Spleen (tissue), 11 donors: ENCODE measurements at regions not wholly inside any gene's neighbourhood (a gene's known extent, or its start where the extent isn't known, plus 50 kb on each side); places are given as distances from the start of the nearest gene placed in this dataset.

ENCODE experiments used
- DNase-seq: peaks from one replicate; pipeline ENCODE4 v3.0.0-alpha.2; 2020
- H3K27ac ChIP-seq, 8 donors: fragments of 200-600 bp; sonication (generic) in 7 of 8; 1 replicate in 4 of 8; 2 replicates in 4 of 8; pipeline versions ENCODE4 v1.5.0 to v1.8.0; 2016 to 2021; ENCODE audit warnings: inconsistent platforms in 4 of 8, mild to moderate bottlenecking in 4 of 8, moderate library complexity in 1 of 8
- H3K27me3 ChIP-seq, 7 donors: fragments of 200-600 bp; sonication (generic) in 6 of 7; replicated peaks in 1 of 7; 1 replicate in 4 of 7; 2 replicates in 3 of 7; pipeline versions ENCODE4 v1.5.0 to v1.8.0; 2016 to 2021; ENCODE audit warnings: inconsistent platforms in 3 of 7, mild to moderate bottlenecking in 1 of 7
- H3K36me3 ChIP-seq, 6 donors: fragments of 200-600 bp; sonication (generic) in 5 of 6; 1 replicate in 4 of 6; 2 replicates in 2 of 6; pipeline versions ENCODE4 v1.5.0 to v1.8.0; 2016 to 2021; ENCODE audit warnings: inconsistent platforms in 2 of 6
- H3K4me1 ChIP-seq, 6 donors: fragments of 200-600 bp; sonication (generic) in 5 of 6; 1 replicate in 3 of 6; 2 replicates in 3 of 6; pipeline versions ENCODE4 v1.5.0 to v1.8.0; 2016 to 2021; ENCODE audit warnings: inconsistent platforms in 3 of 6
- H3K4me3 ChIP-seq, 8 donors: fragments of 200-600 bp; sonication (generic) in 7 of 8; 1 replicate in 4 of 8; 2 replicates in 4 of 8; pipeline versions ENCODE4 v1.5.0 to v1.8.0; 2016 to 2021; ENCODE audit warnings: inconsistent platforms in 4 of 8, mild to moderate bottlenecking in 4 of 8, moderate library complexity in 2 of 8
- H3K9me3 ChIP-seq, 8 donors: fragments of 200-600 bp; sonication (generic) in 7 of 8; 1 replicate in 4 of 8; 2 replicates in 4 of 8; pipeline versions ENCODE4 v1.5.0 to v1.8.0; 2016 to 2021; ENCODE audit warnings: inconsistent platforms in 4 of 8
- CTCF ChIP-seq, 11 experiments: fragments of 200-600 bp in 7 of 11; fragments of 450-650 bp in 4 of 11; sonication (generic) in 4 of 11; IDR thresholded peaks in 8 of 11; conservative IDR thresholded peaks in 3 of 11; 1 replicate in 7 of 11; 2 replicates in 4 of 11; pipeline versions ENCODE4 v1.4.0 to v1.8.0; 2016 to 2021; ENCODE audit warnings: antibody characterized with exemption in 11 of 11, inconsistent platforms in 4 of 11, mild to moderate bottlenecking in 1 of 11
- POLR2A ChIP-seq, 3 donors: fragments of 450-650 bp; IDR thresholded peaks; one replicate each; pipeline ENCODE4 v1.5.1; 2017; ENCODE audit warnings: antibody characterized with exemption in 3 of 3, mild to moderate bottlenecking in 1 of 3
- POLR2AphosphoS5 ChIP-seq, 3 donors: sonication (generic); formaldehyde crosslinking; IDR thresholded peaks; one replicate each; pipeline ENCODE4 v1.5.1; 2017; ENCODE audit warnings: antibody characterized with exemption in 3 of 3
- WGBS, 5 donors: extraction: QIAGEN DNeasy Blood & Tissue Kit in 3 of 5; methylation state at CpG; one replicate each; pipeline versions ENCODE4 v1.1.5 to v1.1.7; 2013 to 2018; 5-methylcytosine and 5-hydroxymethylcytosine counted together
- intact Hi-C: fragments of 100-400 bp; cut with DNase I; formaldehyde crosslinking; loops from one replicate; pipeline ENCODE4 v1.15.0; 2023; ENCODE audit warnings: low total_unique reads
- donor health status: healthy with polysubstance abuse.
- donor health status: DM: no; HTN: no; CAD: no; lungs with moderate emphysema.
- donor health status: DM: no; HTN: no; CAD: no.
- donor health status: Bipolar disorder and iron deficiency.
- donor health status: healthy.
- donor health status: DM: no; HTN: no; CAD: no.
- donor health status: DM: yes; HTN: yes; CAD: no.

GRCh38 chr11:92837595-92837994 is 131.9 kb upstream of the MTNR1B start:
- Histone ChIP-seq H3K9me3 (no peaks in the 10 kb centered on the region), H3K4me1 (no peaks in the 10 kb centered on the region), H3K36me3 (no peaks in the 10 kb centered on the region), H3K27me3 (no peaks in the 10 kb centered on the region), H3K27ac (no peak overlapping the region), H3K4me3 (no peak overlapping the region)
- WGBS, 5 donors = 78 to 84% (median 81%) methylated on average over 3 of the region's 3 CpGs
- no peak for DNase-seq
- intact Hi-C loops = no loop called here
- TF ChIP-seq POLR2A (IDR thresholded peaks at IDR 0.05) (no peak), POLR2AphosphoS5 (IDR thresholded peaks at IDR 0.05) (no peak), CTCF (IDR thresholded peaks at IDR 0.05 in 8 of 11, conservative IDR thresholded peaks at IDR 0.05 in 3 of 11) (no peak)

- intact Hi-C loops = no loop called here
- no peak for DNase-seq
- Histone ChIP-seq H3K36me3 (no peaks in the 10 kb centered on the region), H3K4me1 (no peaks in the 10 kb centered on the region), H3K27ac (no peak overlapping the region), H3K27me3 (no peaks in the 10 kb centered on the region), H3K4me3 (no peak overlapping the region), H3K9me3 (no peaks in the 10 kb centered on the region)
- TF ChIP-seq POLR2A (IDR thresholded peaks at IDR 0.05) (no peak), POLR2AphosphoS5 (IDR thresholded peaks at IDR 0.05) (no peak), CTCF (IDR thresholded peaks at IDR 0.05 in 8 of 11, conservative IDR thresholded peaks at IDR 0.05 in 3 of 11) (no peak)
- 58 to 83% (median 72%) methylated on average over 5 of the region's 5 CpGs for WGBS, 5 donors
Observed at GRCh38 chr11:92838759-92839310, 130.6 kb upstream of the MTNR1B start.

- DNase-seq = no peak
- Histone ChIP-seq H3K27ac (no peak overlapping the region), H3K27me3 (no peaks in the 10 kb centered on the region), H3K9me3 (no peaks in the 10 kb centered on the region), H3K4me1 (no peaks in the 10 kb centered on the region), H3K36me3 (no peaks in the 10 kb centered on the region), H3K4me3 (no peak overlapping the region)
- whole genome bisulfite sequencing, 5 donors = 76 to 93% (median 85%) methylated on average over 5 of the region's 5 CpGs
- intact Hi-C loops = no loop called here
- TF ChIP-seq CTCF (IDR thresholded peaks at IDR 0.05 in 8 of 11, conservative IDR thresholded peaks at IDR 0.05 in 3 of 11) = no peak
- no peak for TF ChIP-seq POLR2AphosphoS5 (IDR thresholded peaks at IDR 0.05)
- TF ChIP-seq POLR2A (IDR thresholded peaks at IDR 0.05) = no peak
Observed at GRCh38 chr11:92839450-92839849, 130.0 kb upstream of the MTNR1B start.

GRCh38 chr11:92841719-92842118 is 127.7 kb upstream of the MTNR1B start:
- no peak for DNase-seq
- Histone ChIP-seq H3K27me3 (no peaks in the 10 kb centered on the region), H3K4me1 (no peaks in the 10 kb centered on the region), H3K9me3 (no peaks in the 10 kb centered on the region), H3K36me3 (no peaks in the 10 kb centered on the region), H3K4me3 (no peak overlapping the region), H3K27ac (no peak overlapping the region)
- TF ChIP-seq CTCF (IDR thresholded peaks at IDR 0.05 in 8 of 11, conservative IDR thresholded peaks at IDR 0.05 in 3 of 11) (no peak), POLR2A (IDR thresholded peaks at IDR 0.05) (no peak), POLR2AphosphoS5 (IDR thresholded peaks at IDR 0.05) (no peak)
- intact Hi-C loops = no loop called here
- whole genome bisulfite sequencing, 5 donors = 90 to 100% (median 94%) methylated on average over 1 of the region's 1 CpG
